ENCODE measurements at regions not wholly inside any gene's neighbourhood (a gene's known extent, or its start where the extent isn't known, plus 50 kb on each side); places are given as distances from the start of the nearest gene placed in this dataset.

- H3K27ac Mint-ChIP-seq (ENCODE audit: unreplicated experiment) = no peak overlapping the region
- no peaks in the 10 kb centered on the region for H3K36me3 Mint-ChIP-seq (ENCODE audit: insufficient read depth, unreplicated experiment)
- CTCF ChIA-PET = no interaction called here
- H3K4me3 Mint-ChIP-seq (ENCODE audit: low read depth, unreplicated experiment) = no peak overlapping the region
- intact Hi-C loops (cut with micrococcal nuclease; ENCODE audit: unreplicated experiment) = no loop called here
- H3K4me1 Mint-ChIP-seq (ENCODE audit: low read depth, unreplicated experiment) = peaks cover 9% of the 10 kb centered on the region
- peaks cover 56% of the 10 kb centered on the region for H3K27me3 Mint-ChIP-seq (ENCODE audit: unreplicated experiment)
- no TSS peak for BruUV-seq (replicated peaks)
- no peak for DNase-seq
- no peaks in the 10 kb centered on the region for H3K9me3 Mint-ChIP-seq (ENCODE audit: low read depth, unreplicated experiment)
- TF ChIP-seq CTCF (IDR thresholded peaks at IDR 0.05; ENCODE audit: unreplicated experiment) = no peak
These were observed 252.8 kb upstream of the BLID start for GRCh38 chr11:122368796-122369195.

- no peaks in the 10 kb centered on the region for H3K36me3 Mint-ChIP-seq (ENCODE audit: insufficient read depth, unreplicated experiment)
- CTCF ChIA-PET = no interaction called here
- no peak overlapping the region for H3K27ac Mint-ChIP-seq (ENCODE audit: unreplicated experiment)
These were observed 251.8 kb upstream of the BLID start for GRCh38 chr11:122367809-122368231.

DNA sequence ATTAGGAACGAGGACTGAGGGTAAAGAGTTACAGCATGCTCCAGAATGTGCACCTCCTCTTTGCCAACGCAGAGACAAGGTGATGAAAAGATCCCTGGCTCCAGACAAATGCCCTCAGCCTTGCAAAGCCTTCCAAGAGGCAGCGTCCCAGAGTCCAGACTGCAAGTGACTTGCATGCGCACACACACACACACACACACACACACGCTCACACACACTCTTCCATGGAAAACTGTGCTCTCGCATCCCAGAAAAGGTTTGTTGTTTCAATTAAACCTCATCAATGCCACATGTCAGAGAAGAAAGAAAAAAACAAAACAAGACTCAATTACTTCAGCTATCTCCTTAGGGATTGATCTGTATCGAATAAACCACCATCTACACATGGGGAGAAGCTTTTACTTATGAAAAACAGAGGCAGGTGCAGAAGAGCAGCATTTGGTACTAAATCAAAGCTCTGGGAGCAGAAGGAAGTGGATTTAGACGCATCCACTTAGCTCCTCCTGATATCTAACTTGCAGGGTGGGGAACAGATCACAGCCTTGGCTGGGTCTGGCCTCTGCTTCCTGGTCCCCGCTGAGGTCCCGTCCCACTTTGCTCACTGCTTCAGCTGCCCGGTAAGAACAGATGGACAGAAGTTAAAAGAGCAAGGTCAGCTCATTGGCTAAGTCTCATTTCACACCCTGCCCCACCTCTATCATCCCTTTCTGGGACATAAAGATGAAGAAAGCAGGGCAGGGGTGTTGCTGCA, 249.8 kb upstream of the BLID start:
- CTCF ChIA-PET = no interaction called here
- no TSS peak for BruUV-seq (replicated peaks)
- no peak overlapping the region for H3K27ac Mint-ChIP-seq (ENCODE audit: unreplicated experiment)
- no peaks in the 10 kb centered on the region for H3K9me3 Mint-ChIP-seq (ENCODE audit: low read depth, unreplicated experiment)
- no peak overlapping the region for H3K4me3 Mint-ChIP-seq (ENCODE audit: low read depth, unreplicated experiment)
- H3K27me3 Mint-ChIP-seq (ENCODE audit: unreplicated experiment) = peaks cover 58% of the 10 kb centered on the region
- TF ChIP-seq CTCF (IDR thresholded peaks at IDR 0.05; ENCODE audit: unreplicated experiment) = no peak
- H3K36me3 Mint-ChIP-seq (ENCODE audit: insufficient read depth, unreplicated experiment) = no peaks in the 10 kb centered on the region
- intact Hi-C loops (cut with micrococcal nuclease; ENCODE audit: unreplicated experiment) = no loop called here
- peaks cover 9% of the 10 kb centered on the region for H3K4me1 Mint-ChIP-seq (ENCODE audit: low read depth, unreplicated experiment)
- DNase-seq = no peak

More at GRCh38 chr11:122367809-122368231, 251.8 kb upstream of the BLID start:
- TF ChIP-seq CTCF (IDR thresholded peaks at IDR 0.05; ENCODE audit: unreplicated experiment) = no peak
- no peak for DNase-seq
- H3K4me1 Mint-ChIP-seq (ENCODE audit: low read depth, unreplicated experiment) = peaks cover 9% of the 10 kb centered on the region
- H3K4me3 Mint-ChIP-seq (ENCODE audit: low read depth, unreplicated experiment) = no peak overlapping the region
- no TSS peak for BruUV-seq (replicated peaks)
- no peaks in the 10 kb centered on the region for H3K9me3 Mint-ChIP-seq (ENCODE audit: low read depth, unreplicated experiment)
- intact Hi-C loops (cut with micrococcal nuclease; ENCODE audit: unreplicated experiment) = no loop called here
- H3K27me3 Mint-ChIP-seq (ENCODE audit: unreplicated experiment) = peaks cover 56% of the 10 kb centered on the region

DNA sequence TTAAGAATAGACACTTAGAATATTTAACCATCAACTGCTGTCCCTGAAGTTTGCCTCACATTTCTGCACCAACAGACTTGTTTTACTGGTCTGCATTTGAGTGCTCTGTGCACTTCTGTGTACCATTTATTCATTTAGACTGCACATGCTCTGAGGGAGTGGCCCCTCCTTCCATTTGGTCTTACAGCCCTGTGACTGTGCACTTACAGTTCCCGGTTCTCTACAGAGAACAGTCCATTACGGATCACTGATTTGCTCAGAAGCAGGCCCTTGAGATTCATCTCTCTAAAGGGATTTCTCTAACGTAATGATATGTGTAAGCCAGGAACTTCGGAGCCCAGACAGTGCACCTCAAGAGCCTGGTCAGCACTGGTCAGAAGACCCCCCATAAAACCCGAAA, 247.3 kb upstream of the BLID start:
- no peak for TF ChIP-seq CTCF (IDR thresholded peaks at IDR 0.05; ENCODE audit: unreplicated experiment)
- no peak for DNase-seq
- H3K36me3 Mint-ChIP-seq (ENCODE audit: insufficient read depth, unreplicated experiment) = no peaks in the 10 kb centered on the region
- CTCF ChIA-PET = no interaction called here
- BruUV-seq (replicated peaks) = no TSS peak
- H3K27me3 Mint-ChIP-seq (ENCODE audit: unreplicated experiment) = peaks cover 78% of the 10 kb centered on the region
- H3K9me3 Mint-ChIP-seq (ENCODE audit: low read depth, unreplicated experiment) = no peaks in the 10 kb centered on the region
- no peak overlapping the region for H3K4me3 Mint-ChIP-seq (ENCODE audit: low read depth, unreplicated experiment)
- intact Hi-C loops (cut with micrococcal nuclease; ENCODE audit: unreplicated experiment) = no loop called here
- H3K27ac Mint-ChIP-seq (ENCODE audit: unreplicated experiment) = no peak overlapping the region
- peaks cover 9% of the 10 kb centered on the region for H3K4me1 Mint-ChIP-seq (ENCODE audit: low read depth, unreplicated experiment)

Data from Calu3 (cell line).